GM19238 (cell line): ENCODE measurements at regions not wholly inside any gene's neighbourhood (a gene's known extent, or its start where the extent isn't known, plus 50 kb on each side); places are given as distances from the start of the nearest gene placed in this dataset.
"Not testable (repeated sequence)": the region's sequence is repeated elsewhere in the genome, so short reads cannot be mapped to it uniquely, and the experiment has no call there.

Experiments used
- DNase-seq: peaks from one replicate; pipeline ENCODE4 v3.0.0; 2011; ENCODE audit warnings: low spot score; ENCODE audit not compliant: insufficient read length

DNA sequence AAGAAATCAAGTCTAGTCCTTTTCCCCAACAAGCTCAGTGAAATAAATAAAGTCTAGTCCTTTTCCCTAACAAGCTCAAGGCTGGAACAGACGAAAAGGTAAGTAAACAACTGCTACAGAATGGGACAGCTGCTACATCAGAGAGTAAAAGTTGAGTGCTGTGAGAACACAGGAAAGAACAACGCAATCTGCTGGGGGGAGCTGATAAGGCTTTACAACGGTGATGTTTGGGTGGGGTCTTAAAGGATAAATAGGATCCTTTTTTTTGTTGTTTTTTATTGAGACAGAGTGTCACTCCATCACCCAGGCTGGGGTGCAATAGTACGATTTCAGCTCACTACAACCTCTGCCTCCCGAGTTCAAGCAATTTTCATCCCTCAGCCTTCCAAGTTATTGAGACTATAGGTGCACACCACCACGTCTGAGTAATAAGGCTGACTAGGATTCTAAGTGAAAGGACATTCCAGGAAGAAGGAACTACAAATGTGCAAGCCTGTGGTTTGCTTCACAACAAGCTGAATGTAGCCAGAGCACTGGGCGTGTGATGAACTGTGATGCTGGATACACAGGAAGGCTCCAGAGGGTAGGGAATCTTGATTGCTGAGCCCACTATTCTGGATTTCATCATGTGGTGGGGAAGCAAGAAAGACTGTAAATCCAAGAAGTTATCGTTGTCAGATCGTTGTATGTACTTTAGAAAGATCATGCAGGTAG, 54.7 kb upstream of the KCTD7 start:
- DNase-seq: not testable (repeated sequence)

DNA sequence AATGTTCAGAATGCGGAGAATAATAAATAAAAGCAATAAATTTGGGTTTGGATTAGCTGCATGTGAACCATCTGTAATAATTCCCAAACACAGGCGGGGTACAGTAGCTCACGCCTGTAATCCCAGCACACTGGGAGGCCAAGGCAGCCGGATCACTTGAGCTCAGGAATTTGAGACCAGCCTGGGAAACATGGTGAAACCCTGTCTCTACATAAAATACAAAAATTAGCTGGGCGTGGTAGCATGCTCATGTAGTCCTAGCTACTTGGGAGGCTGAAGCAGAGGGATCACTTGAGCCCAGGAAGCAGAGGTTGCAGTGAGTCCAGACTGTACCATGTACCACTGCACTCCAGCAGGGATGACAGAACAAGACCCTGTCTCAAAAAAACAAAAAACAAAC, 53.9 kb upstream of the KCTD7 start:
- not testable (repeated sequence) for DNase-seq

GRCh38 chr7:66575398-66575797, 53.3 kb upstream of the KCTD7 start:
- DNase-seq: no peak

DNA sequence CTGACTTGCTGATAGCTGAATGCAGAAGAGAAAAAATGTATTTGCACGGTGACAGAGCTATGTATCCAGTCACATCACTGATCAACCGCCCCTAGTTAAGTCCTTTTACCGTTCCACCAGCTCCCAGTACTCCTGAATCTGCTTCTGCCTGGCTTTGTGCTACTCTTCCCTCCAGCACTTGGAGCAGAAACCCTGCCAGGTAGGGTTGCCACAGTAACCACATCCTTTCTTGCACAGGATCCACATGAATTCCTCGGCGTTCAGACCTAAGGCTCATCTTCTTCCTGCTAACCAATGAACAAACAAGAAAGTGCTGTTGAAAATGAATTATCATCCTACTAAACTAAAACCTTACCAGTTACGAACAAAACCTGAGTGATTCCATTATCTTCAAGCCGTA, 52.0 kb upstream of the KCTD7 start:
- DNase-seq: no peak
